H9 (cell line): ENCODE measurements at regions not wholly inside any gene's neighbourhood (a gene's known extent, or its start where the extent isn't known, plus 50 kb on each side); places are given as distances from the start of the nearest gene placed in this dataset.

ENCODE experiments used
- DNase-seq: peaks from one replicate; pipeline ENCODE4 v3.0.0-alpha.2; 2017
- H2AFZ ChIP-seq: one replicate; pipeline ENCODE4 v1.6.1; 2013; ENCODE audit warnings: mild to moderate bottlenecking, low read length, control low read depth, moderate library complexity
- H2AK5ac ChIP-seq: 2 replicates; pipeline ENCODE4 v1.6.1; 2013; ENCODE audit warnings: low read length, control low read depth, mixed read lengths; ENCODE audit not compliant: insufficient read length
- H2BK120ac ChIP-seq: one replicate; pipeline ENCODE4 v1.6.1; 2013; ENCODE audit warnings: low read depth, mild to moderate bottlenecking, low read length, control low read depth, inconsistent platforms; ENCODE audit not compliant: poor library complexity, severe bottlenecking
- H2BK12ac ChIP-seq: 2 replicates; pipeline ENCODE4 v1.6.1; 2013; ENCODE audit warnings: low read length, control low read depth, mixed read lengths, low read depth; ENCODE audit not compliant: insufficient read length
- H2BK15ac ChIP-seq: 2 replicates; pipeline ENCODE4 v1.6.1; 2013; ENCODE audit warnings: low read depth, low read length, control low read depth
- H2BK20ac ChIP-seq: one replicate; pipeline ENCODE4 v1.6.1; 2013; ENCODE audit warnings: low read depth, mild to moderate bottlenecking, low read length, control low read depth, inconsistent platforms; ENCODE audit not compliant: poor library complexity, severe bottlenecking
- H2BK5ac ChIP-seq: 2 replicates; pipeline ENCODE4 v1.6.1; 2013; ENCODE audit warnings: low read length, control low read depth, mixed read lengths; ENCODE audit not compliant: insufficient read length
- H3K14ac ChIP-seq: 2 replicates; pipeline ENCODE4 v1.6.1; 2013; ENCODE audit warnings: low read length, control low read depth; ENCODE audit not compliant: insufficient read depth
- H3K18ac ChIP-seq: 2 replicates; pipeline ENCODE4 v1.6.1; 2013; ENCODE audit warnings: low read depth, mild to moderate bottlenecking, mixed read lengths, low read length, control low read depth; ENCODE audit not compliant: insufficient read length
- H3K23ac ChIP-seq: 2 replicates; pipeline ENCODE4 v1.6.1; 2013; ENCODE audit warnings: low read length, control low read depth, mixed read lengths, low read depth; ENCODE audit not compliant: insufficient read length
- H3K23me2 ChIP-seq: 2 replicates; pipeline ENCODE4 v1.6.1; 2013; ENCODE audit warnings: low read depth, mild to moderate bottlenecking, mixed read lengths, low read length, control low read depth; ENCODE audit not compliant: insufficient read length, poor library complexity, severe bottlenecking
- H3K27ac ChIP-seq: 2 replicates; pipeline ENCODE4 v1.5.1; 2013; ENCODE audit warnings: low read length, control low read depth, mixed read lengths, low read depth; ENCODE audit not compliant: insufficient read length
- H3K27me3 ChIP-seq: 2 replicates; pipeline ENCODE4 v1.6.1; 2013; ENCODE audit warnings: low read length, control low read depth, inconsistent platforms; ENCODE audit not compliant: insufficient read depth
- H3K4ac ChIP-seq: 2 replicates; pipeline ENCODE4 v1.6.1; 2013; ENCODE audit warnings: low read depth, mild to moderate bottlenecking, control low read depth, inconsistent platforms, low read length, moderate library complexity
- H3K4me1 ChIP-seq: 2 replicates; pipeline ENCODE4 v1.6.1; 2013; ENCODE audit warnings: low read length, control low read depth, inconsistent platforms; ENCODE audit not compliant: insufficient read depth
- H3K4me2 ChIP-seq: 2 replicates; pipeline ENCODE4 v1.6.1; 2013; ENCODE audit warnings: low read length, control low read depth, mixed read lengths; ENCODE audit not compliant: insufficient read length, insufficient read depth
- H3K56ac ChIP-seq: 2 replicates; pipeline ENCODE4 v1.6.1; 2013; ENCODE audit warnings: low read depth, mild to moderate bottlenecking, mixed read lengths, low read length, control low read depth; ENCODE audit not compliant: insufficient read length
- H3K79me1 ChIP-seq: 2 replicates; pipeline ENCODE4 v1.6.1; 2013; ENCODE audit warnings: low read depth, mild to moderate bottlenecking, moderate library complexity, low read length, control low read depth, inconsistent platforms; ENCODE audit not compliant: insufficient read depth, poor library complexity, severe bottlenecking
- H3K79me2 ChIP-seq: 2 replicates; pipeline ENCODE4 v1.6.1; 2013; ENCODE audit warnings: low read length, control low read depth, inconsistent platforms; ENCODE audit not compliant: insufficient read depth
- H3K9ac ChIP-seq: 2 replicates; pipeline ENCODE4 v1.6.1; 2013; ENCODE audit warnings: low read length, control low read depth, mixed read lengths; ENCODE audit not compliant: insufficient read length; ENCODE audit errors: extremely low read depth
- H3K9me3 ChIP-seq: one replicate; pipeline ENCODE4 v1.6.1; 2013; ENCODE audit warnings: low read depth, low read length, inconsistent platforms; ENCODE audit not compliant: control insufficient read depth
- H3T11ph ChIP-seq: one replicate; pipeline ENCODE4 v1.6.1; 2013; ENCODE audit warnings: mild to moderate bottlenecking, low read length, control low read depth, inconsistent platforms
- H4K20me1 ChIP-seq: one replicate; pipeline ENCODE4 v1.6.1; 2013; ENCODE audit not compliant: control insufficient read depth, insufficient read length, insufficient read depth
- H4K5ac ChIP-seq: 2 replicates; pipeline ENCODE4 v1.6.1; 2013; ENCODE audit warnings: low read depth, mild to moderate bottlenecking, mixed read lengths, low read length, control low read depth; ENCODE audit not compliant: insufficient read length
- H4K8ac ChIP-seq: replicated peaks from 2 replicates; pipeline ENCODE4 v1.6.1; 2013; ENCODE audit warnings: low read length, control low read depth, mixed read lengths, low read depth; ENCODE audit not compliant: insufficient read length
- H4K91ac ChIP-seq: 2 replicates; pipeline ENCODE4 v1.6.1; 2013; ENCODE audit warnings: low read depth, mild to moderate bottlenecking, moderate library complexity, mixed read lengths, low read length, control low read depth; ENCODE audit not compliant: insufficient read length
- H3K27ac Mint-ChIP-seq, 3 experiments: 2 replicates in 2 of 3; 3 replicates in 1 of 3; pipeline ENCODE4 v1.8.0; 2020 to 2021; ENCODE audit warnings: mixed read lengths in 3 of 3, mild to moderate bottlenecking in 1 of 3, moderate library complexity in 1 of 3
- H3K27me3 Mint-ChIP-seq: 2 replicates; pipeline ENCODE4 v1.8.0; 2021; ENCODE audit warnings: low read depth, mild to moderate bottlenecking, moderate library complexity, mixed read lengths
- H3K36me3 Mint-ChIP-seq, 3 experiments: 2 replicates in 2 of 3; 3 replicates in 1 of 3; pipeline ENCODE4 v1.8.0; 2020 to 2021; ENCODE audit warnings: low read depth in 3 of 3, mixed read lengths in 3 of 3; ENCODE audit not compliant: insufficient read depth in 1 of 3
- H3K4me1 Mint-ChIP-seq, 2 experiments: 2 replicates each; pipeline ENCODE4 v1.8.0; 2020; ENCODE audit warnings: mixed read lengths in 2 of 2
- H3K4me3 Mint-ChIP-seq, 2 experiments: 2 replicates in 1 of 2; 3 replicates in 1 of 2; pipeline ENCODE4 v1.8.0; 2020 to 2021; ENCODE audit warnings: mild to moderate bottlenecking in 2 of 2, mixed read lengths in 2 of 2, moderate library complexity in 1 of 2
- H3K9me3 Mint-ChIP-seq, 2 experiments: 2 replicates in 1 of 2; 3 replicates in 1 of 2; pipeline ENCODE4 v1.8.0; 2020; ENCODE audit warnings: mild to moderate bottlenecking in 2 of 2, mixed read lengths in 2 of 2, moderate library complexity in 1 of 2
- WGBS: extraction: QIAGEN DNeasy Blood & Tissue Kit; methylation state at CpG from one replicate; pipeline ENCODE4 v1.1.7; 2013; ENCODE audit warnings: missing lambda C conversion rate, low lambda C conversion rate, mixed read lengths; ENCODE audit not compliant: insufficient read length; ENCODE audit errors: extremely low coverage; 5-methylcytosine and 5-hydroxymethylcytosine counted together
- TF ChIP-seq, protein P1 (sequence below): fragments of 200-600 bp; sonication (generic); conservative IDR thresholded peaks from 3 replicates; pipeline ENCODE4 v1.8.0; 2021; ENCODE audit warnings: antibody characterized with exemption, mild to moderate bottlenecking

- peaks cover 0 to 1% of the 10 kb centered on the region in 2 experiments; a peak in 1 of 4 replicates for H3K4me1 Mint-ChIP-seq
- H4K8ac ChIP-seq = no peak overlapping the region
- H2BK12ac ChIP-seq = no peak overlapping the region
- no peak overlapping the region for H3K4me2 ChIP-seq
- no peak overlapping the region for H3T11ph ChIP-seq
- H4K91ac ChIP-seq = no peak overlapping the region
- no peak overlapping the region for H3K56ac ChIP-seq
- no peaks in the 10 kb centered on the region for H4K20me1 ChIP-seq
- H3K4me3 Mint-ChIP-seq = no peak overlapping the region
- no peak for DNase-seq
- no peaks in the 10 kb centered on the region for H3K23me2 ChIP-seq
- H3K23ac ChIP-seq = no peak overlapping the region
- peaks cover 6 to 13% of the 10 kb centered on the region in 2 experiments; a peak in 4 of 5 replicates for H3K9me3 Mint-ChIP-seq
- H3K14ac ChIP-seq = no peak overlapping the region
- WGBS = no CpG with 5 or more reads among the region's 2 CpGs
- H2BK120ac ChIP-seq = no peak overlapping the region
- H2AK5ac ChIP-seq = no peak overlapping the region
- peaks cover 2% of the 10 kb centered on the region for H3K27me3 Mint-ChIP-seq
- no peak overlapping the region for H2BK20ac ChIP-seq
- no peak overlapping the region for H2BK15ac ChIP-seq
- no peaks in the 10 kb centered on the region for H3K27me3 ChIP-seq
- H3K27ac ChIP-seq = no peak overlapping the region
- no peak overlapping the region for H4K5ac ChIP-seq
- no peak overlapping the region for H3K4ac ChIP-seq
- H3K18ac ChIP-seq = no peak overlapping the region
- no peaks in the 10 kb centered on the region for H3K9me3 ChIP-seq
- H3K27ac Mint-ChIP-seq = no peak overlapping the region
- TF ChIP-seq, protein P1, sequence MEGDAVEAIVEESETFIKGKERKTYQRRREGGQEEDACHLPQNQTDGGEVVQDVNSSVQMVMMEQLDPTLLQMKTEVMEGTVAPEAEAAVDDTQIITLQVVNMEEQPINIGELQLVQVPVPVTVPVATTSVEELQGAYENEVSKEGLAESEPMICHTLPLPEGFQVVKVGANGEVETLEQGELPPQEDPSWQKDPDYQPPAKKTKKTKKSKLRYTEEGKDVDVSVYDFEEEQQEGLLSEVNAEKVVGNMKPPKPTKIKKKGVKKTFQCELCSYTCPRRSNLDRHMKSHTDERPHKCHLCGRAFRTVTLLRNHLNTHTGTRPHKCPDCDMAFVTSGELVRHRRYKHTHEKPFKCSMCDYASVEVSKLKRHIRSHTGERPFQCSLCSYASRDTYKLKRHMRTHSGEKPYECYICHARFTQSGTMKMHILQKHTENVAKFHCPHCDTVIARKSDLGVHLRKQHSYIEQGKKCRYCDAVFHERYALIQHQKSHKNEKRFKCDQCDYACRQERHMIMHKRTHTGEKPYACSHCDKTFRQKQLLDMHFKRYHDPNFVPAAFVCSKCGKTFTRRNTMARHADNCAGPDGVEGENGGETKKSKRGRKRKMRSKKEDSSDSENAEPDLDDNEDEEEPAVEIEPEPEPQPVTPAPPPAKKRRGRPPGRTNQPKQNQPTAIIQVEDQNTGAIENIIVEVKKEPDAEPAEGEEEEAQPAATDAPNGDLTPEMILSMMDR = no peak
- H3K79me2 ChIP-seq = no peaks in the 10 kb centered on the region
- H3K79me1 ChIP-seq = no peaks in the 10 kb centered on the region
- H3K36me3 Mint-ChIP-seq = peaks cover 0 to 2% (median 0%) of the 10 kb centered on the region in 3 experiments; a peak in 1 of 7 replicates
- no peaks in the 10 kb centered on the region for H3K4me1 ChIP-seq
- no peak overlapping the region for H2AFZ ChIP-seq
- H3K9ac ChIP-seq = no peak overlapping the region
- H2BK5ac ChIP-seq = no peak overlapping the region
Measured at GRCh38 chr11:10945196-10945595, 87.3 kb upstream of the ZBED5 start.
